T-cell (primary cell): ENCODE measurements at regions not wholly inside any gene's neighbourhood (a gene's known extent, or its start where the extent isn't known, plus 50 kb on each side); places are given as distances from the start of the nearest gene placed in this dataset.

Experiments
- ATAC-seq, 4 experiments: fragments of 200-7000 bp in 3 of 4; fragments of 150-1000 bp in 1 of 4; cut with Tn5 transposase; replicated peaks in 1 of 4; 1 replicate in 3 of 4; 2 replicates in 1 of 4; pipeline ENCODE4 v1.10.0; 2021; ENCODE audit warnings: moderate library complexity in 3 of 4, mild to moderate bottlenecking in 2 of 4, moderate number of reproducible peaks in 1 of 4
- CTCF ChIA-PET, 2 donors: fragments of 300-600 bp; sonication (Branson Sonifier 250); formaldehyde crosslinking; loops; one replicate each; lab custom pipeline; 2022; ENCODE audit warnings: antibody characterized with exemption in 2 of 2; lab: Charles Lee
- POLR2A ChIA-PET, 2 donors: fragments of 300-600 bp; sonication (Branson Sonifier 250); formaldehyde crosslinking; loops; one replicate each; lab custom pipeline; 2022; ENCODE audit warnings: antibody characterized with exemption in 2 of 2; lab: Charles Lee
- DNase-seq, 35 experiments: peaks; one replicate each; pipeline versions ENCODE4 v3.0.0 to v3.0.0-alpha.2; 2013 to 2023
- H3K27ac ChIP-seq: one replicate; pipeline ENCODE4 v1.5.1; 2013; ENCODE audit warnings: low read length
- H3K27me3 ChIP-seq, 2 experiments: replicated peaks in 1 of 2; 1 replicate in 1 of 2; 2 replicates in 1 of 2; pipeline versions ENCODE4 v1.6.1 to v1.7.0; 2013; ENCODE audit warnings: low read length in 1 of 2, mixed read lengths in 1 of 2; ENCODE audit not compliant: control insufficient read depth in 2 of 2, insufficient read depth in 2 of 2; ENCODE audit errors: extremely low read depth in 1 of 2
- H3K36me3 ChIP-seq, 2 donors: 1 replicate in 1 of 2; 2 replicates in 1 of 2; pipeline versions ENCODE4 v1.6.1 to v1.7.0; 2013; ENCODE audit warnings: low read length in 1 of 2; ENCODE audit not compliant: control insufficient read depth in 2 of 2, insufficient read depth in 1 of 2; ENCODE audit errors: extremely low read depth in 1 of 2
- H3K4me1 ChIP-seq, 2 experiments: 1 replicate in 1 of 2; 2 replicates in 1 of 2; pipeline versions ENCODE4 v1.6.1 to v1.7.0; 2013; ENCODE audit warnings: low read length in 2 of 2, mixed read lengths in 1 of 2; ENCODE audit not compliant: insufficient read depth in 2 of 2, control insufficient read depth in 1 of 2; ENCODE audit errors: extremely low read depth in 1 of 2
- H3K4me3 ChIP-seq, 2 donors: 1 replicate in 1 of 2; 2 replicates in 1 of 2; pipeline versions ENCODE4 v1.5.1 to v1.7.0; 2013; ENCODE audit warnings: mild to moderate bottlenecking in 2 of 2, low read length in 1 of 2, moderate library complexity in 1 of 2; ENCODE audit not compliant: control insufficient read depth in 1 of 2; ENCODE audit errors: extremely low read depth in 1 of 2
- H3K9me3 ChIP-seq: 2 replicates; pipeline ENCODE4 v1.7.0; 2013
- H3K27ac Mint-ChIP-seq, 2 donors: one replicate each; pipeline ENCODE4 v1.8.0; 2020 to 2021; ENCODE audit warnings: mild to moderate bottlenecking in 2 of 2, mixed read lengths in 2 of 2
- H3K27me3 Mint-ChIP-seq, 2 donors: one replicate each; pipeline ENCODE4 v1.8.0; 2021 to 2022; ENCODE audit warnings: mixed read lengths in 2 of 2
- H3K36me3 Mint-ChIP-seq: one replicate; pipeline ENCODE4 v1.8.0; 2021; ENCODE audit warnings: mixed read lengths
- H3K4me1 Mint-ChIP-seq, 3 donors: one replicate each; pipeline ENCODE4 v1.8.0; 2020 to 2022; ENCODE audit warnings: mixed read lengths in 3 of 3, mild to moderate bottlenecking in 1 of 3
- H3K4me3 Mint-ChIP-seq, 3 donors: one replicate each; pipeline ENCODE4 v1.8.0; 2020 to 2022; ENCODE audit warnings: mild to moderate bottlenecking in 3 of 3, mixed read lengths in 3 of 3, moderate library complexity in 3 of 3
- H3K9me3 Mint-ChIP-seq, 3 donors: one replicate each; pipeline ENCODE4 v1.8.0; 2020 to 2022; ENCODE audit warnings: mixed read lengths in 3 of 3
- WGBS: methylation state at CpG from one replicate; pipeline ENCODE4 v1.1.5; 2013; ENCODE audit warnings: missing lambda C conversion rate; ENCODE audit not compliant: insufficient coverage; 5-methylcytosine and 5-hydroxymethylcytosine counted together

- ATAC-seq (no peak), DNase-seq (no peak)
- H3K27ac Mint-ChIP-seq = no peak overlapping the region
- ChIA-PET CTCF (no interaction called here), POLR2A (no interaction called here)
- WGBS = 100% methylated on average over 1 of the region's 3 CpGs
- H3K4me1 ChIP-seq = no peaks in the 10 kb centered on the region
- H3K36me3 Mint-ChIP-seq = no peaks in the 10 kb centered on the region
- H3K4me1 Mint-ChIP-seq = no peaks in the 10 kb centered on the region
- H3K27ac ChIP-seq = no peak overlapping the region
- H3K36me3 ChIP-seq = no peaks in the 10 kb centered on the region
- peaks cover 9 to 15% (median 14%) of the 10 kb centered on the region in 3 donors for H3K9me3 Mint-ChIP-seq
- H3K9me3 ChIP-seq = no peaks in the 10 kb centered on the region
- H3K27me3 Mint-ChIP-seq = no peaks in the 10 kb centered on the region
- H3K4me3 Mint-ChIP-seq = no peak overlapping the region
- H3K4me3 ChIP-seq = no peak overlapping the region
- no peaks in the 10 kb centered on the region for H3K27me3 ChIP-seq
These were observed 1022.3 kb upstream of the WWC1 start for GRCh38 chr5:167269146-167269545.

GRCh38 chr5:167271081-167271480 lies 1020.4 kb upstream of the WWC1 start:
- no peak overlapping the region for H3K4me3 Mint-ChIP-seq
- no peak overlapping the region for H3K27ac Mint-ChIP-seq
- WGBS = 63% methylated on average over 3 of the region's 3 CpGs
- no peak overlapping the region for H3K4me3 ChIP-seq
- no peaks in the 10 kb centered on the region for H3K27me3 Mint-ChIP-seq
- H3K9me3 Mint-ChIP-seq = peaks cover 6 to 15% (median 14%) of the 10 kb centered on the region in 3 donors
- H3K4me1 ChIP-seq = no peaks in the 10 kb centered on the region
- H3K4me1 Mint-ChIP-seq = no peaks in the 10 kb centered on the region
- no peaks in the 10 kb centered on the region for H3K27me3 ChIP-seq
- ATAC-seq (no peak), DNase-seq (no peak)
- CTCF ChIA-PET = no interaction called here
- no peaks in the 10 kb centered on the region for H3K9me3 ChIP-seq
- no peaks in the 10 kb centered on the region for H3K36me3 ChIP-seq
- H3K36me3 Mint-ChIP-seq = no peaks in the 10 kb centered on the region
- H3K27ac ChIP-seq = no peak overlapping the region
- POLR2A ChIA-PET = no interaction called here

GRCh38 chr5:167271511-167271910 lies 1019.9 kb upstream of the WWC1 start:
- Mint-ChIP-seq H3K27ac (no peak overlapping the region), H3K36me3 (no peaks in the 10 kb centered on the region), H3K9me3 (peaks cover 8 to 15% (median 14%) of the 10 kb centered on the region in 3 donors), H3K27me3 (no peaks in the 10 kb centered on the region), H3K4me1 (no peaks in the 10 kb centered on the region), H3K4me3 (no peak overlapping the region)
- Histone ChIP-seq H3K4me1 (no peaks in the 10 kb centered on the region), H3K27me3 (no peaks in the 10 kb centered on the region), H3K4me3 (no peak overlapping the region), H3K36me3 (no peaks in the 10 kb centered on the region), H3K9me3 (no peaks in the 10 kb centered on the region), H3K27ac (no peak overlapping the region)
- ChIA-PET POLR2A (no interaction called here), CTCF (no interaction called here)
- 100% methylated on average over 1 of the region's 4 CpGs for WGBS
- ATAC-seq (no peak), DNase-seq (no peak)

GRCh38 chr5:167280111-167280510 lies 1011.3 kb upstream of the WWC1 start:
- ChIA-PET POLR2A (no interaction called here), CTCF (interaction anchor here in 1 of 2 donors (0.9 kb wide), 1 partner anchor 28 kb away, joined by 3 read pairs; no protein-coding TSS in a partner anchor)
- H3K27ac Mint-ChIP-seq = no peak overlapping the region
- H3K27ac ChIP-seq = no peak overlapping the region
- no peaks in the 10 kb centered on the region for H3K36me3 Mint-ChIP-seq
- H3K4me1 ChIP-seq = no peaks in the 10 kb centered on the region
- H3K9me3 ChIP-seq = no peaks in the 10 kb centered on the region
- no peaks in the 10 kb centered on the region for H3K4me1 Mint-ChIP-seq
- ATAC-seq (no peak), DNase-seq (no peak)
- no peaks in the 10 kb centered on the region for H3K27me3 ChIP-seq
- H3K27me3 Mint-ChIP-seq = no peaks in the 10 kb centered on the region
- peaks cover 5 to 28% (median 28%) of the 10 kb centered on the region in 3 donors for H3K9me3 Mint-ChIP-seq
- no peak overlapping the region for H3K4me3 ChIP-seq
- no peaks in the 10 kb centered on the region for H3K36me3 ChIP-seq
- H3K4me3 Mint-ChIP-seq = no peak overlapping the region
- WGBS = no CpG with 5 or more reads among the region's 3 CpGs

- no peak for ATAC-seq
- CTCF ChIA-PET = no interaction called here
- no CpG with 5 or more reads among the region's 3 CpGs for WGBS
- no peaks in the 10 kb centered on the region for H3K9me3 ChIP-seq
- no peaks in the 10 kb centered on the region for H3K4me1 Mint-ChIP-seq
- no peak overlapping the region for H3K4me3 Mint-ChIP-seq
- no peak overlapping the region for H3K4me3 ChIP-seq
- POLR2A ChIA-PET = interaction anchor here in 1 of 2 donors (0.6 kb wide), 1 partner anchor 230 kb away, joined by 6 read pairs; no protein-coding TSS in a partner anchor
- no peaks in the 10 kb centered on the region for H3K27me3 Mint-ChIP-seq
- H3K4me1 ChIP-seq = no peaks in the 10 kb centered on the region
- H3K27ac Mint-ChIP-seq = no peak overlapping the region
- H3K9me3 Mint-ChIP-seq = peaks cover 5 to 31% (median 22%) of the 10 kb centered on the region in 3 donors
- no peaks in the 10 kb centered on the region for H3K27me3 ChIP-seq
- no peak for DNase-seq
- H3K36me3 ChIP-seq = no peaks in the 10 kb centered on the region
- no peaks in the 10 kb centered on the region for H3K36me3 Mint-ChIP-seq
- no peak overlapping the region for H3K27ac ChIP-seq
These were observed 1009.5 kb upstream of the WWC1 start for GRCh38 chr5:167281925-167282324.

GRCh38 chr5:167283691-167284090 lies 1007.8 kb upstream of the WWC1 start:
- Mint-ChIP-seq H3K36me3 (no peaks in the 10 kb centered on the region), H3K27me3 (no peaks in the 10 kb centered on the region), H3K4me3 (no peak overlapping the region), H3K9me3 (peaks cover 5 to 27% (median 18%) of the 10 kb centered on the region in 3 donors), H3K27ac (no peak overlapping the region), H3K4me1 (no peaks in the 10 kb centered on the region)
- no peak for DNase-seq
- Histone ChIP-seq H3K4me3 (no peak overlapping the region), H3K9me3 (no peaks in the 10 kb centered on the region), H3K4me1 (no peaks in the 10 kb centered on the region), H3K36me3 (no peaks in the 10 kb centered on the region), H3K27ac (no peak overlapping the region), H3K27me3 (no peaks in the 10 kb centered on the region)
- no peak for ATAC-seq
- CTCF ChIA-PET = no interaction called here
- 25% methylated on average over 1 of the region's 4 CpGs for WGBS
- POLR2A ChIA-PET = no interaction called here
